Karpas-422 (cell line): ENCODE measurements at regions not wholly inside any gene's neighbourhood (a gene's known extent, or its start where the extent isn't known, plus 50 kb on each side); places are given as distances from the start of the nearest gene placed in this dataset.

Experiments
- DNase-seq: peaks from one replicate; pipeline ENCODE4 v3.0.0-alpha.2; 2015
- H2AFZ ChIP-seq: fragments of 200-600 bp; sonication (generic); 2 replicates; pipeline ENCODE4 v1.6.1; 2014; ENCODE audit warnings: antibody characterized with exemption, low read length, mixed read lengths
- H3K27ac ChIP-seq: fragments of 200-600 bp; sonication (generic); 2 replicates; pipeline ENCODE4 v1.5.1; 2014; ENCODE audit warnings: mild to moderate bottlenecking, low read length, moderate library complexity
- H3K27me3 ChIP-seq: fragments of 200-600 bp; sonication (generic); 2 replicates; pipeline ENCODE4 v1.6.1; 2014; ENCODE audit warnings: low read length, mixed read lengths
- H3K36me3 ChIP-seq: fragments of 200-600 bp; sonication (generic); 2 replicates; pipeline ENCODE4 v1.6.1; 2014; ENCODE audit warnings: low read length, mixed read lengths; ENCODE audit not compliant: insufficient read depth
- H3K4me1 ChIP-seq: fragments of 200-600 bp; sonication (generic); 2 replicates; pipeline ENCODE4 v1.6.1; 2014; ENCODE audit warnings: mild to moderate bottlenecking, low read length, mixed read lengths
- H3K4me2 ChIP-seq: fragments of 200-600 bp; sonication (generic); 2 replicates; pipeline ENCODE4 v1.6.1; 2014; ENCODE audit warnings: low read length, low read depth, mild to moderate bottlenecking; ENCODE audit not compliant: poor library complexity, severe bottlenecking
- H3K4me3 ChIP-seq: fragments of 200-600 bp; sonication (generic); 2 replicates; pipeline ENCODE4 v1.5.1; 2014; ENCODE audit warnings: mild to moderate bottlenecking, antibody characterized with exemption, low read length, mixed read lengths
- H3K79me2 ChIP-seq: fragments of 200-600 bp; sonication (generic); 2 replicates; pipeline ENCODE4 v1.6.1; 2014; ENCODE audit warnings: mild to moderate bottlenecking, low read length, mixed read lengths
- H3K9ac ChIP-seq: fragments of 200-600 bp; sonication (generic); 2 replicates; pipeline ENCODE4 v1.6.0; 2014; ENCODE audit warnings: low read length
- H3K9me2 ChIP-seq: fragments of 200-600 bp; sonication (generic), shearing (Covaris generic); replicated peaks from 2 replicates; pipeline ENCODE4 v1.6.0; 2014; ENCODE audit warnings: mild to moderate bottlenecking, low read length, moderate library complexity; ENCODE audit not compliant: insufficient read depth
- H3K9me3 ChIP-seq: fragments of 300-700, 200-600 bp; sonication (generic); 2 replicates; pipeline ENCODE4 v1.6.1; 2014; ENCODE audit warnings: low read length, mixed read lengths
- H4K20me1 ChIP-seq: fragments of 200-600 bp; sonication (generic); 2 replicates; pipeline ENCODE4 v1.6.1; 2014; ENCODE audit warnings: mild to moderate bottlenecking, antibody characterized with exemption, low read length, low read depth; ENCODE audit not compliant: insufficient read depth

GRCh38 chr13:40471076-40471475, 195.4 kb downstream of the FOXO1 start:
- DNase-seq, result no peak
- Histone ChIP-seq H2AFZ (no peak overlapping the region), H4K20me1 (no peaks in the 10 kb centered on the region), H3K27me3 (no peaks in the 10 kb centered on the region), H3K4me2 (no peak overlapping the region), H3K4me1 (0 out of 2 replicates have a peak, but pooled peaks cover 2% of the 10 kb centered on the region), H3K9ac (no peak overlapping the region), H3K27ac (no peak overlapping the region), H3K79me2 (no peaks in the 10 kb centered on the region), H3K9me2 (no peaks in the 10 kb centered on the region), H3K9me3 (no peaks in the 10 kb centered on the region), H3K4me3 (no peak overlapping the region), H3K36me3 (no peaks in the 10 kb centered on the region)

GRCh38 chr13:40471911-40472310, 194.5 kb downstream of the FOXO1 start:
- H2AFZ ChIP-seq, result no peak overlapping the region
- H3K4me2 ChIP-seq, result no peak overlapping the region
- no peaks in the 10 kb centered on the region for H4K20me1 ChIP-seq
- H3K4me3 ChIP-seq, result no peak overlapping the region
- no peaks in the 10 kb centered on the region for H3K9me3 ChIP-seq
- no peak overlapping the region for H3K27ac ChIP-seq
- no peak overlapping the region for H3K9ac ChIP-seq
- DNase-seq, result no peak
- no peaks in the 10 kb centered on the region for H3K9me2 ChIP-seq
- H3K4me1 ChIP-seq, result 0 out of 2 replicates have a peak, but pooled peaks cover 2% of the 10 kb centered on the region
- H3K79me2 ChIP-seq, result no peaks in the 10 kb centered on the region
- H3K27me3 ChIP-seq, result no peaks in the 10 kb centered on the region
- H3K36me3 ChIP-seq, result no peaks in the 10 kb centered on the region

- Histone ChIP-seq H3K4me1 (0 out of 2 replicates have a peak, but pooled peaks cover 2% of the 10 kb centered on the region), H2AFZ (no peak overlapping the region), H3K9me3 (no peaks in the 10 kb centered on the region), H3K9me2 (no peaks in the 10 kb centered on the region), H3K4me2 (no peak overlapping the region), H4K20me1 (no peaks in the 10 kb centered on the region), H3K27me3 (no peaks in the 10 kb centered on the region), H3K27ac (no peak overlapping the region), H3K9ac (no peak overlapping the region), H3K4me3 (no peak overlapping the region), H3K79me2 (no peaks in the 10 kb centered on the region), H3K36me3 (no peaks in the 10 kb centered on the region)
- DNase-seq, result no peak
Observed at GRCh38 chr13:40472427-40473220, 193.8 kb downstream of the FOXO1 start.

- no peaks in the 10 kb centered on the region for H3K79me2 ChIP-seq
- no peak overlapping the region for H2AFZ ChIP-seq
- H3K27me3 ChIP-seq, result no peaks in the 10 kb centered on the region
- no peak overlapping the region for H3K4me3 ChIP-seq
- H3K36me3 ChIP-seq, result no peaks in the 10 kb centered on the region
- no peak overlapping the region for H3K4me2 ChIP-seq
- no peak overlapping the region for H3K9ac ChIP-seq
- H4K20me1 ChIP-seq, result no peaks in the 10 kb centered on the region
- no peaks in the 10 kb centered on the region for H3K9me2 ChIP-seq
- no peaks in the 10 kb centered on the region for H3K9me3 ChIP-seq
- DNase-seq, result no peak
- 0 out of 2 replicates have a peak, but pooled peaks cover 2% of the 10 kb centered on the region for H3K4me1 ChIP-seq
- H3K27ac ChIP-seq, result no peak overlapping the region
Observed at GRCh38 chr13:40475617-40476016, 190.8 kb downstream of the FOXO1 start.

GRCh38 chr13:40476175-40476958, 190.1 kb downstream of the FOXO1 start:
- H3K4me2 ChIP-seq, result no peak overlapping the region

GRCh38 chr13:40477623-40478608, 188.5 kb downstream of the FOXO1 start:
- no peaks in the 10 kb centered on the region for H3K27me3 ChIP-seq
- no peak overlapping the region for H3K9ac ChIP-seq
- H3K27ac ChIP-seq, result no peak overlapping the region
- DNase-seq, result no peak
- H3K9me2 ChIP-seq, result no peaks in the 10 kb centered on the region
- H3K9me3 ChIP-seq, result no peaks in the 10 kb centered on the region
- H3K79me2 ChIP-seq, result no peaks in the 10 kb centered on the region
- no peak overlapping the region for H2AFZ ChIP-seq
- H4K20me1 ChIP-seq, result no peaks in the 10 kb centered on the region
- no peak overlapping the region for H3K4me2 ChIP-seq
- no peak overlapping the region for H3K4me3 ChIP-seq
- H3K4me1 ChIP-seq, result no peaks in the 10 kb centered on the region
- H3K36me3 ChIP-seq, result no peaks in the 10 kb centered on the region

More at GRCh38 chr13:40476175-40476958, 190.1 kb downstream of the FOXO1 start:
- Histone ChIP-seq H4K20me1 (no peaks in the 10 kb centered on the region), H3K36me3 (no peaks in the 10 kb centered on the region), H3K79me2 (no peaks in the 10 kb centered on the region), H3K4me3 (no peak overlapping the region), H3K9me3 (no peaks in the 10 kb centered on the region), H2AFZ (no peak overlapping the region), H3K9ac (no peak overlapping the region), H3K27ac (no peak overlapping the region), H3K4me1 (0 out of 2 replicates have a peak, but pooled peaks cover 2% of the 10 kb centered on the region), H3K9me2 (no peaks in the 10 kb centered on the region), H3K27me3 (no peaks in the 10 kb centered on the region)
- DNase-seq, result no peak

- Histone ChIP-seq H2AFZ (no peak overlapping the region), H3K4me1 (no peaks in the 10 kb centered on the region), H3K9me3 (no peaks in the 10 kb centered on the region), H3K27me3 (no peaks in the 10 kb centered on the region), H3K9me2 (no peaks in the 10 kb centered on the region), H3K4me3 (no peak overlapping the region), H4K20me1 (no peaks in the 10 kb centered on the region), H3K36me3 (no peaks in the 10 kb centered on the region), H3K27ac (no peak overlapping the region), H3K4me2 (no peak overlapping the region), H3K79me2 (no peaks in the 10 kb centered on the region), H3K9ac (no peak overlapping the region)
- no peak for DNase-seq
Observed at GRCh38 chr13:40478775-40479174, 187.7 kb downstream of the FOXO1 start.
